HG03354 (cell line): ENCODE measurements at regions not wholly inside any gene's neighbourhood (a gene's known extent, or its start where the extent isn't known, plus 50 kb on each side); places are given as distances from the start of the nearest gene placed in this dataset.
"Not testable (repeated sequence)": the region's sequence is repeated elsewhere in the genome, so short reads cannot be mapped to it uniquely, and the experiment has no call there.

Experiments
- ATAC-seq: cut with Tn5 transposase; IDR thresholded peaks from one replicate; pipeline ENCODE4 v1.9.1; 2021; ENCODE audit warnings: mild to moderate bottlenecking; ENCODE audit not compliant: unreplicated experiment, poor library complexity, severe bottlenecking

- no peak for ATAC-seq
Observed at GRCh38 chr7:7035851-7036250, 146.5 kb upstream of the C1GALT1 start.

- ATAC-seq, result not testable (repeated sequence)
Observed at GRCh38 chr7:7042286-7042893, 140.0 kb upstream of the C1GALT1 start.

GRCh38 chr7:7044806-7045205, 137.5 kb upstream of the C1GALT1 start:
- ATAC-seq, result no peak

GRCh38 chr7:7048213-7048612, 134.1 kb upstream of the C1GALT1 start:
- ATAC-seq, result no peak

- ATAC-seq, result peak; percentile 85
Observed at GRCh38 chr7:7051206-7051877, 131.0 kb upstream of the C1GALT1 start.

GRCh38 chr7:7054252-7054830, 128.0 kb upstream of the C1GALT1 start:
- ATAC-seq, result no peak

GRCh38 chr7:7060828-7061599, 121.3 kb upstream of the C1GALT1 start:
- no peak for ATAC-seq

- ATAC-seq, result no peak
Observed at GRCh38 chr7:7077945-7078344, 104.4 kb upstream of the C1GALT1 start.

GRCh38 chr7:7080802-7081201, 101.5 kb upstream of the C1GALT1 start:
- ATAC-seq, result no peak

- ATAC-seq, result no peak
Observed at GRCh38 chr7:7090460-7090859, 91.9 kb upstream of the C1GALT1 start.

- no peak for ATAC-seq
Observed at GRCh38 chr7:7098280-7098818, 84.0 kb upstream of the C1GALT1 start.

GRCh38 chr7:7099584-7100014, 82.7 kb upstream of the C1GALT1 start:
- no peak for ATAC-seq

GRCh38 chr7:7100432-7100849, 81.9 kb upstream of the C1GALT1 start:
- ATAC-seq, result no peak

- no peak for ATAC-seq
Observed at GRCh38 chr7:7102906-7103305, 79.4 kb upstream of the C1GALT1 start.

GRCh38 chr7:7103343-7104313, 78.7 kb upstream of the C1GALT1 start:
- no peak for ATAC-seq

GRCh38 chr7:7104314-7104698, 78.0 kb upstream of the C1GALT1 start:
- ATAC-seq, result no peak

- ATAC-seq, result no peak
Observed at GRCh38 chr7:7104971-7105370, 77.4 kb upstream of the C1GALT1 start.

GRCh38 chr7:7105800-7106582, 76.4 kb upstream of the C1GALT1 start:
- no peak for ATAC-seq
